ENCODE measurements at regions not wholly inside any gene's neighbourhood (a gene's known extent, or its start where the extent isn't known, plus 50 kb on each side); places are given as distances from the start of the nearest gene placed in this dataset.

DNA sequence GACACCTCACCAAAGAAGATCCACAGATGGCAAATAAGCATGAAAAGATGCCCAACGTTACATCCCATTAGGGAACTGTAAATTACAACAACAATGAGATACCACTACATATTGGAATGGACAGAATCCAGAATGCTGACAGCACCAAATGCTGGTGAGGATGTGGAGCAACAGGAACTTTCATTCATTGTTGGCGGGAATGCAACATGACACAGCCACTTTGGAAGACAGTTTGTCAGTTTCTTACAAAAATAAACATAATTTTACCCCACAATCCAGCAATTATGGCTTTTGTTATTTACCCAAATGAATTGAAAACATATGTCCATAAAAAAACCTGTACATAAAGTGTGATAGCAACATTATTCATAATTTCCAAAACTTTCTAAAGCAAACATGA is 176.8 kb downstream of the C7orf25 start:
- TF ChIP-seq, protein P1, sequence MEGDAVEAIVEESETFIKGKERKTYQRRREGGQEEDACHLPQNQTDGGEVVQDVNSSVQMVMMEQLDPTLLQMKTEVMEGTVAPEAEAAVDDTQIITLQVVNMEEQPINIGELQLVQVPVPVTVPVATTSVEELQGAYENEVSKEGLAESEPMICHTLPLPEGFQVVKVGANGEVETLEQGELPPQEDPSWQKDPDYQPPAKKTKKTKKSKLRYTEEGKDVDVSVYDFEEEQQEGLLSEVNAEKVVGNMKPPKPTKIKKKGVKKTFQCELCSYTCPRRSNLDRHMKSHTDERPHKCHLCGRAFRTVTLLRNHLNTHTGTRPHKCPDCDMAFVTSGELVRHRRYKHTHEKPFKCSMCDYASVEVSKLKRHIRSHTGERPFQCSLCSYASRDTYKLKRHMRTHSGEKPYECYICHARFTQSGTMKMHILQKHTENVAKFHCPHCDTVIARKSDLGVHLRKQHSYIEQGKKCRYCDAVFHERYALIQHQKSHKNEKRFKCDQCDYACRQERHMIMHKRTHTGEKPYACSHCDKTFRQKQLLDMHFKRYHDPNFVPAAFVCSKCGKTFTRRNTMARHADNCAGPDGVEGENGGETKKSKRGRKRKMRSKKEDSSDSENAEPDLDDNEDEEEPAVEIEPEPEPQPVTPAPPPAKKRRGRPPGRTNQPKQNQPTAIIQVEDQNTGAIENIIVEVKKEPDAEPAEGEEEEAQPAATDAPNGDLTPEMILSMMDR (IDR thresholded peaks at IDR 0.05): no peak
- Histone ChIP-seq H3K9me3 (no peaks in the 10 kb centered on the region), H3K27me3 (ENCODE audit: insufficient read depth in 3 of 3, low read length in 2 of 3) (no peaks in the 10 kb centered on the region), H3K4me3 (no peak overlapping the region), H3K36me3 (ENCODE audit: insufficient read depth in 1 of 2, low read depth in 1 of 2) (no peaks in the 10 kb centered on the region), H3K27ac (no peak overlapping the region), H3K4me1 (no peaks in the 10 kb centered on the region)
- intact Hi-C loops (cut with DNase I): no loop called here
- DNase-seq: no peak
- 49 to 60% (median 51%) methylated on average over 2 of the region's 2 CpGs for WGBS, 3 donors
- ATAC-seq: no peak

DNA sequence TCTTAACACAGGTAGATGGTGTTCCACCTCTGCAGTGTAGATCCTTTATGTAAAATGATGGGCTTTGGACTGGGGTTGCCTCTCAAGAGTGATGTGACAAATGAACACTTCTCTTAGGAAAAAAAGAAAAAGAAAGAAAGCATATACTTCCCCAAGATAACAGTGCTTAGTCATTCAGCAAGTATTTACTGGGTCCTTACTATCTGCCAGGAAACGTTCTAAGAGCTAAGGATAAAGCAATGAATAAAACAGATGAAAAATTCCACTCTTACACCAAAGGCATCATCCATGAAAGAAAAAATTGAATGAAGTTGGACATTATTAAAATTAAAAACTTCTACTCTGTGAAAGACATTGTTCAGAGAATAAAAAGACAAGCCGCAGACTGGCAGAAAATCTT is 177.3 kb downstream of the C7orf25 start:
- WGBS, 3 donors: 46 to 54% (median 47%) methylated on average over 2 of the region's 2 CpGs
- DNase-seq (no peak), ATAC-seq (no peak)
- intact Hi-C loops (cut with DNase I): no loop called here
- no peak overlapping the region for H3K27ac ChIP-seq
- H3K4me1 ChIP-seq: no peaks in the 10 kb centered on the region
- TF ChIP-seq, protein P1 (IDR thresholded peaks at IDR 0.05): no peak
- H3K36me3 ChIP-seq (ENCODE audit: insufficient read depth in 1 of 2, low read depth in 1 of 2): no peaks in the 10 kb centered on the region
- H3K4me3 ChIP-seq: no peak overlapping the region
- no peaks in the 10 kb centered on the region for H3K27me3 ChIP-seq (ENCODE audit: insufficient read depth in 3 of 3, low read length in 2 of 3)
- no peaks in the 10 kb centered on the region for H3K9me3 ChIP-seq

DNA sequence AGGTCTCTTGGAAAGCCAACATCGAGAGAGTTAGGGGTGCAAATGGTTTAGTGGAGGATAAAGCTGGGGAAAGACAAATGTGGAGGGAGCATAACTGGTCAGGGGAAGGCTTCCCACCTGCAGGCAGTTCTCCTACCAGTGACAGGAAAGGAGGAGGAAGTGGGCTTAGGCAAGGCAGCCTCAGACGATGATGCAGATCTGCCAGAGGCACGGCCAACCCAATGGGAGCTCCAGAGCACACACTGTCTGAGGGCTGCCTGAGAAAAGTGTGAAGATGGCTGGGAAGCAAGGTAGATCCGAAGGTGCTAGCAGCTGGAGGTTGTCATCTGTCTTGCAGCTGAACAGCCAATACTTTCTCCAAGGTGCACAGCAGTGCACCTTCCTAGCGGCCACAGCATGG is 178.8 kb downstream of the C7orf25 start:
- Histone ChIP-seq H3K27me3 (ENCODE audit: insufficient read depth in 3 of 3, low read length in 2 of 3) (no peaks in the 10 kb centered on the region), H3K27ac (no peak overlapping the region), H3K4me1 (no peaks in the 10 kb centered on the region), H3K36me3 (ENCODE audit: insufficient read depth in 1 of 2, low read depth in 1 of 2) (no peaks in the 10 kb centered on the region), H3K4me3 (no peak overlapping the region), H3K9me3 (no peaks in the 10 kb centered on the region)
- TF ChIP-seq, protein P1 (IDR thresholded peaks at IDR 0.05): no peak
- intact Hi-C loops (cut with DNase I): no loop called here
- ATAC-seq (no peak), DNase-seq (no peak)
- WGBS, 3 donors: 71 to 84% (median 76%) methylated on average over 5 of the region's 5 CpGs

DNA sequence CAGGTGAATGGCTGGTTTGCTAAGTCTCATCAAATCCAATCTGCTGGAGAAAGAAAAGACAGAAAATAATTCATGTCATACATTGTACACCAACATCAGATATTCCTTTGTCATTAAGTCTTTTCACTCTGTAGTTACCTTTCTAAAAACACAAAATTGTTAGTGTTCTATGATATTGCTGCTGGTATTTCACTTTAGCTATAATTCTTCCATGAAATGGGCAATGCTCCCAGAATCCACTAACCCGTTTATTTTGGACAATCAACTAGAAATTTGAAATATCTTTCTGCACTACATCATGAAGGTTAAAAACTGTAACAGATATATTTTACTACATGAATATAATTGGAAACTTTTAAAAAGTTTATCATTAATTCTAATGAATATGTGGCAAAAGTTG is 181.3 kb downstream of the C7orf25 start:
- intact Hi-C loops (cut with DNase I): no loop called here
- 10 to 27% (median 15%) methylated on average over 1 of the region's 1 CpG for WGBS, 3 donors
- no peaks in the 10 kb centered on the region for H3K27me3 ChIP-seq (ENCODE audit: insufficient read depth in 3 of 3, low read length in 2 of 3)

More for the DNA sequence above, 181.3 kb downstream of the C7orf25 start:
- H3K9me3 ChIP-seq: no peaks in the 10 kb centered on the region
- no peak overlapping the region for H3K4me3 ChIP-seq
- TF ChIP-seq, protein P1 (IDR thresholded peaks at IDR 0.05): no peak
- no peak for ATAC-seq
- DNase-seq: no peak
- H3K27ac ChIP-seq: no peak overlapping the region
- H3K36me3 ChIP-seq (ENCODE audit: insufficient read depth in 1 of 2, low read depth in 1 of 2): no peaks in the 10 kb centered on the region
- H3K4me1 ChIP-seq: no peaks in the 10 kb centered on the region
